GM18870 (cell line): ENCODE measurements at regions not wholly inside any gene's neighbourhood (a gene's known extent, or its start where the extent isn't known, plus 50 kb on each side); places are given as distances from the start of the nearest gene placed in this dataset.

ENCODE experiments used
- ATAC-seq: cut with Tn5 transposase; IDR thresholded peaks from one replicate; pipeline ENCODE4 v1.9.1; 2021; ENCODE audit warnings: moderate library complexity; ENCODE audit not compliant: unreplicated experiment

DNA sequence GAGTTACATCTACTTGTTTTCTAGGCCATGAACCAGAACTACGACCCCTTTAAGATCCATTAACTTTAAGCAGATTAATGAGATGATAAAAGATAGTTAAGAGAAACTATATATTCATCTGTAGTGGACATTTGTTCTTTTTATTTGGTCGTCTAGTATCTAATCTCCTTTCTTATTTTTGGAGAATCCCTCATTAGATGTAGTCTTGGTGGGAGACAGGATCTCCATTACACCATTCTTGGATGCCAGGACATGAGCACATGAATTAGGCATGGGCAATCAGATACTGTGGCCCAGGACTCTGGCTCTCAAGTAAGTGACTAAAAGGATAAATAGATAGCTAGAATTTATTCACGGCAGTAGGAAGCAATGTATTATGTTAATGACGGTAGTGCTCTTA is 245.0 kb downstream of the ATP23 start:
- ATAC-seq = no peak

GRCh38 chr12:58186914-58187313 is 245.5 kb downstream of the ATP23 start:
- ATAC-seq = no peak

DNA sequence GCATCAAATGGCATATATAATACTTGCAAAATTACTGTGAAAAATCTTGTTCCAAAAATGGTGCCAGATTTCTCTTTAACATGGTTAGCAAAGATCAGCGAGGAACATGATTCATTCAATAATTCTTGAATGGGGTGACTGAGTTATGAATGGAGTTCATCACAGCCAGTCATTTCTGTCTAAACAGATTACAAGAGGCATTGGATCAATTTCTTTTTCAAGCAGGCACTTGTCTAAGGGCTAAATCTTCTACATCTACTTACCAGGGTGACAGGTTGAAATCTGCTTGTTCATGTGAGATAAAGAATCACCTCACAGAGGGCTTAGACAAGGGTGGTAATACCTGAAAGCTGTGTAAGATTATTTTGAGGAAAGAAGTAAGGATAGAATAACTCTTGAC is 247.7 kb downstream of the ATP23 start:
- no peak for ATAC-seq

GRCh38 chr12:58189893-58190292 is 248.5 kb downstream of the ATP23 start:
- no peak for ATAC-seq

- no peak for ATAC-seq
Observed at GRCh38 chr12:58190618-58191017, 249.3 kb downstream of the ATP23 start.

DNA sequence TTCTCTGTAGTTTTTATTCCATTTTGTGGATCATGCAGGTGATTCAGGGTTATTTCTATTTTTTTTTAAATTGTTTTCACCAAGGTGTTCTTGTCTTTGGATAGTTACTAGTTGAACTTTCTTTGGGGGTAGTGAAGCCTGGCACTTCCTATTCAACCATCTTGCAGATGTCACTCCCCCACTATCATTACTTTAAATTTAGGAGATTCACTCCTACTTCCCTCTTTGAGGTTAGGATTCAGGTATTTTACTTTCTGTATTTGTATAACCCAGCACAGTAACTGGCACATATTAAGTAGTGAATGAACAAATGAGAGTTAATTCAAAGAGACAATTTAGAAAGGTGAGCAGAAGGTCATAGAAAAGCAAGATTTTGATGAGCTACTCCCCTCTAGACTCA is 255.6 kb downstream of the ATP23 start:
- ATAC-seq = no peak

- ATAC-seq = no peak
Observed at GRCh38 chr12:58202933-58203718, 261.8 kb downstream of the ATP23 start.

DNA sequence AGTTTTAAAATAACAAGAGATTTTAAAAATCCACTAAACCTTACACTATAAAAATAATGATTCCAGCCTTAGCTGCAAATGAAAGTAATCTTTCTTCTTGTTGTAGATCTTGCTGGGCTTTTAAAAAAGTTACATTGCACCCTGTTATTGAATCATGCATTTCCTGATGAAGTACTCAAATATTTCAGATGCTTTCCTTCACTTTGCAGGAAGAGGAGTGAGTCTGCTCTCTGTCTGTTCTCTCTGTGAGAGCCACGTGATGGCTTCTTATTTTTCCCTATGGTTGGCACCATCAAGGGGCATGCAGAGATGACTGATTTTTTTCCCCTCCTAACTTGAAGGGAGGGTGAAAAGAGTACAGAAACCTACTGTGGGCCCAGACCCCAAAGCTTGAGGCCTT is 262.7 kb downstream of the ATP23 start:
- no peak for ATAC-seq

- ATAC-seq = no peak
Observed at GRCh38 chr12:58206876-58207275, 265.5 kb downstream of the ATP23 start.

DNA sequence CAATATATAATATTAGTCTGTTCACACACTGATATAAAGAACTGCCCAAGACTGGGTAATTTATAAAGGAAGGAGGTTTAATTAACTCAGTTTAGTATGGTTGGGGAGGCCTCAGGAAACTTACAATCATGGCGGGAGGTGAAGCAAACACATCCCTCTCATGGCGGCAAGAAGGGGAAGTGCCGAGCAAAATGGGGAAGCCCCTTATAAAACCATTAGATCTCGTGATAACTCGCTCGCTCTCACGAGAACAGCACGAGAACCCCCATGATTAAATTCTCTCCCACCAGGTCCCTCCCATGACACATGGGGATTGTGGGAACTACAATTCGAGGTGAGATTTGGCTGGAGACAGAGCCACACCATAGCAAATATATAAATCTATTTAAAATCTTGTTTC is 269.8 kb downstream of the ATP23 start:
- ATAC-seq = no peak

DNA sequence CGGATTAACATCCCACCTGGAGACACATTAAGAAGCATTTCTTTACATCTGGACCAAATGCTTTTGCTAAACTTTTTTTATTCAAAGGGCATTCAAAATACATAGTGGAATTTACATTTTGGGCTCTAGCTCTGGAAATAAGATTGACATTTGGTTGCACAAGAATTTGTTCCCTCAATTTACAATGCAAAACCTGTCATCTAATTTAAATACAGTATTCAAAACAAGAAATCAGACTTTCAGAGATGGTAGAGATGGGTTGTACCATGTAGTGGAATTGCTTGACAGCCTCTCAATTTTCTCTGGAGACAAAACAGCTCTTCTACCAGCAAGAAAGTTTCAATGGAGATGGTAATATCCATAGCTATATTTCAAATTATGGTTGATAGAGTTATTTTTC is 275.8 kb downstream of the ATP23 start:
- no peak for ATAC-seq

DNA sequence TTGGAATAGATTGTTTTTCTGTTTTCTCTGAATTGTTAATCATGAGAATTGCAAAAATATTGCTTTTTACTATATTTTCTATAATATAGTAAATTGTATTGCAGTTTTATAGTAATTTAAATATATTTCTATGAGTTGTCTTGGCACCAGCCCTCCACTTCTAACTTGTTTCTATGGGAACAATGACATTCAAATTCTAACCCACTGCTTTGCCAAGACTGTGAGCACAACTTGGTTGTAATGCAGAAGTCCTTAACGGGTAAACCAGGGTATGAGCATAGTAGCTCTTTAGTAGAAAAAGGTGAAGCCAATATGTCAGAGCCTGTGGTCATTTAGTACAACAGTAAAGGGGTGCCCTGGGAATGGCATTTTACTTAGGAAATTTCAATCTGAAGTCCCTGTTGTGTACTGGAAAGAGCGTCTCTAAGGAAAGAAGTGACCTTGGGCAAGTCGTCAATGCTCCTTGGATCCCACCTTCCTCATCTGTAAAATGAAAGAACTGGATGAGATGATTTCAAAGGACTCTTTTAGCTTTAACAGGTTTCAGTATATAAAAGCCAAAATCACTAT is 283.3 kb downstream of the ATP23 start:
- ATAC-seq = no peak

- ATAC-seq = no peak
Observed at GRCh38 chr12:58225203-58225877, 284.0 kb downstream of the ATP23 start.

DNA sequence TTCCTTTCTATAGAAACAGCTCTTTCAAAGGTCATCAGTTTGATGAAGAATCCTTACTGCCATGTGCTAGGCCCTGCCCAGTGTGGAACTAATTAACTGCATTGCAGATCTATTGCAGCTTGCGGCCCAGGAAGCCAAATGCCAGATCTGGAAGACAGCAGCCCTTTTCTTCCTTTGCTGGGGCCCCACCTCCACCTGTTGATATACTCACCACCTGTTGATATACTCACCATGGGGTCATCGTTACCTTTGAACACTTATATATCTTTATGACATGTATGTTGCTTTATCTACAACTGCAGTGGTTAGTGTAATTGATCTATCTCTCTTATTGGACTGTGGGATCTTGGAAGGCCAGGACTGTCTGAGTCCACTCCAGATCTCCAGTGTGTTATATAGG is 292.5 kb downstream of the ATP23 start:
- no peak for ATAC-seq

GRCh38 chr12:58238411-58238810 is 297.0 kb downstream of the ATP23 start:
- no peak for ATAC-seq

DNA sequence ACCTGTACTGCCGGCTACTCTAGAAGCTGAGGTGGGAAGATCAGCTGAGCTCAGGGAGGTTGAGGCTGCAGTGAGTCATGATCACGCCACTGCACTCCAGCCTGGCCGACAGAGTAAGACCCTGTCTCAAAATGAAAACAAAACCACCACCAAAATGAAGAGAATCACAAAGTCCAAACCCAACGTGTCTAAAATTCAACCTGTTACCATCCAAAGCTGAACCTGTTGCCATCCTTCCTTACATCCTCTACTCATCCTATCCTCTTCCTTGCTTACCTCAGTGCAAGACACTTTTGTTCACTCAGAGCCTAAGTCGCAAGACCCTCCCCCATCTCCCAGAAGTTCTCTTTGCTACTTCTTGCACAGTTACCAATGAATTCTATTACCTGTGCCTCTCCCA is 299.7 kb downstream of the ATP23 start:
- no peak for ATAC-seq

DNA sequence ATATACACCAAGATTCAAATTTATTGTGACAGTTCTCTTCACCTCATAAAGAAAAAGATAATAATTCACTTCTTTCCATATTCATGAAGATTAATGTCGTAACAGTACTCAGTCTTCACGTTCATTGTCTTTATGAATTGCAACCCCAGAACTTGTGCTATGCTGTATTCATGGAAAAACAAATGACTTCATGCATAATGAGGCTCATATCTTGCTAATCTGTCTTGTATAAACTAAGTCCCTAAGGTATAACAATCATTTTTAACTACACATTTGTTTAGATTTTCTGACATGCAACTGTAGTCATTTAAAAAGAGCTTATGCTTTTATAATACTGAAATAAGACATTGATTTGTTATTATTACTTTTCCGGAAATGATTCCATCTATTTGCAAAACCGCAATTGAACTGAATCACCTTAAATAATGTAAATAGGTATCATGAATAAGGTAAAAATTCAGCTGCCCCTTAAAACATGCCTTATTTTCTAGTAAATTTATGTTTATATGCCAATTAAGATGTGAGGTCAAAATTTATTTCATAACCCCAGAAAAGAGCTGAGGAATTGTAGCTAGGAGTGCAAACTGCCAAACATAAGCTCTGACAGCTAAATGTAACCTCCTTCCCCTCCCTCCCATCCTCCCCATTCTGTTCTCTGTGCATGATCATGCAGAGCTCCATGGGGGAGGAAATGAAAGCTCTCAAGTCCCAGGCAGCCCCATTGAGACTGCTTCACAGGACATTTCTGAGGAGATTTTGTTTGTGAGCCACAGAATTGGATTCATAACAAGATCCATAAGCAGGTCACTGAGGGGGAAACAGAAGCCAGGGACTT is 301.6 kb downstream of the ATP23 start:
- no peak for ATAC-seq

DNA sequence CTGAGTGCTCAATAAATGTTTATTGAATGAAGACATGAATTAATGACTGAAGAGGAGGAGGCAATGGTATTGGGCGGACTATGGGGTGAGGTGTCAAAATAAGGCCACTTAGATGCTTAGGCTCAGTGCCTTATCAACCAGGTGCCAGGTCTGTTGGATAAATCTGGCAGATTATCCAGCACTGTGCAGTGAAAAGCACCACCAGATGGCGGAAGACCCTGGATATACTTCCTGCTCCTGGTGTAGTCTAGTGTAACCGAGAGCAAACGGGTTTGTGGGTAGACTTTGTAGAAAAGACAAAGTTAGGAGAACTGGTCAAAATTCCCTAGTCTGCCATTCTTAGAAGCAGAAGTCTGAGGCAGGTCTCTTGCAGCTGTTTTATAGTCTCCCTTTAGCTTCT is 306.3 kb downstream of the ATP23 start:
- no peak for ATAC-seq

DNA sequence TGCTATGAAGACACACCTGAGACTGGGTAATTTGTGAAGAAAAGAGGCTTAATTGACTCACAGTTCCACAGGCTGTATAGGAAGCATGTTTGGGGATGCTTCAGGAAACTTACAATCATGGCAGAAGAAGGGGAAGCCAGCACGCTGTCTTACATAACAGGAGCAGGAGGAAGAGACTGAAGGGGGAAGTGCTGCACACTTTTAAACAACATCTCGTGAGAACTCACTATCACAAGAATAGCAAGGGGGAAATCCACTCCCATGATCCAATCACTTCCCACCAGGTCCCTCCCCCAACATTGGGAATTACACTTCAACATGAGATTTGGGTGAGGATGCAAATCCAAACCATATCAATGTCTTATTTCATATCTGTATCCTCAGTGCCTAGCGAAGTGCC is 307.2 kb downstream of the ATP23 start:
- no peak for ATAC-seq

GRCh38 chr12:58249610-58250009 is 308.2 kb downstream of the ATP23 start:
- ATAC-seq = no peak

DNA sequence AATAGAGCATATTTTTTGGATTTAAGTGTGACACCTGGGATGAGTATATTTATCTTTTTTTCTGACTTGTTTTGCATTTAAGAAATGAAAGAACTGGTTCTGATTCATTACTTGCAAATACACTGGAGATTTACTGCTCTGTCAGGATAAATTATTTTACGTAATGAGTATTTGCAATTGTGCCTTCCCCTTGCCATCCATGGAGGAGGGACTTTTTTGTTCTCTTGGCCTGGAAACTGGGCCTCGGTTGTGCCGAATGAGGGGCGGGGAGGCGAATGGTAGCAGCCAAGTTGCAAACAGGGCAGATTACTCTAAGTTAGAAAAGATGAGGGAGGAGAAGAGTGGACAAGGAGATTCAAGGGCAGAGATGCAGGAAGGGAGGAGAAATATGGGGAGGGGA is 308.7 kb downstream of the ATP23 start:
- no peak for ATAC-seq
